ENCODE measurements at regions not wholly inside any gene's neighbourhood (a gene's known extent, or its start where the extent isn't known, plus 50 kb on each side); places are given as distances from the start of the nearest gene placed in this dataset.

GRCh38 chr12:41981013-41981412 lies 163.7 kb downstream of the GXYLT1 start:
- no peak for DNase-seq

DNA sequence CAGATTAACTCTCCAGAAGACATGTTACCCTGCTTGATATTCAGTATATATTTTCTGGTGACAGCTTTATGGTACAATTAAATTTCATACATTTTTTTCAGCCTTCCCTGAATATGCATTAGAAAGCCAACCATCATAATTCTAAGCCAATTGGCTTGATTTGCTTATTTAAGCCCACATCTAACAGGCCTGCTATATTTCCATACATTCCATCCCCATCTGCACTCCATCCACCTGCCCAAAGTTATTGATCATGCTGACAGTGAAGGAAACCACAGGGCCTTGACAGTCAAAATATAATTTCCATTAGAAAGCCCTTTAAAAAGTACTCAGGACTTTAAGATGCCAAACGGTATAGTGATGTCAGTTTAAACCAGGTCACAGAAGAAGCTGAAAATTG lies 164.3 kb downstream of the GXYLT1 start:
- no peak for DNase-seq

DNA sequence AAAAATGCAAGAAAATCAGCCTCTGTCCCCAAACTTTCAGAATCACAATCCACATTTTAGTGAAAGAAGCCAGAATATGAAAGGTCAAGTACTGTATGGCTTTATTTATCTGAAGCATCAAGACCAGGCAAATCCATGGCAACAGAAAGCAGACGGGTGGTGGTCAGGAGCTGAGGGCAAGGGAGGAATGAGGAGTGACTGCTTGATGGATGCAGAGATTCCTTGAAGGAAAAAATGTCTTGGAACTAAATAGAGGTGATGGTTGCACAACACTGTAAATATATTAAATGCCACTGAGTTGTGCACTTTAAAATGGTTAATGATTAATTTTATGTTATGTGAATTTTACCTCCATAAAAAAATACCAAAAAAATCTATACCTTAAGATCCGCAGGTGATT lies 165.1 kb downstream of the GXYLT1 start:
- no peak for DNase-seq

DNA sequence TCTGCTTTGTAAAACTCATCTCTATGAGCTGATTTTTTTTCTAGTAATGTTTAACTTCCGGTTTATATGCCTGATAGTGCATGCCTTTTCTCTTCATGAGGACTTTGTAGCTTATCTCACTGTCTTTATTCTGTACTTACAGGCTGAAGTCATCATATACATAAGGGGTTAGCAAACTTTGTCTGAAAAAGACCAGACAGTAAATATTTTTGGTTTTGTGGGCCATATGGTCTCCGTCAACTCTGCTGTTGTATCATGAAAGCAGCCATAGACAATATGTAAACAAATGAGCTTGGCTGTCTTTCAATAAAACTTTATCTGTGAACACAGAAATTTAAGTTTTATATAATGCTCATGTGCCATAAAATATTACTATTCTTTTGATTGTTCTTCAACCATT lies 172.1 kb downstream of the GXYLT1 start:
- no peak for DNase-seq

DNA sequence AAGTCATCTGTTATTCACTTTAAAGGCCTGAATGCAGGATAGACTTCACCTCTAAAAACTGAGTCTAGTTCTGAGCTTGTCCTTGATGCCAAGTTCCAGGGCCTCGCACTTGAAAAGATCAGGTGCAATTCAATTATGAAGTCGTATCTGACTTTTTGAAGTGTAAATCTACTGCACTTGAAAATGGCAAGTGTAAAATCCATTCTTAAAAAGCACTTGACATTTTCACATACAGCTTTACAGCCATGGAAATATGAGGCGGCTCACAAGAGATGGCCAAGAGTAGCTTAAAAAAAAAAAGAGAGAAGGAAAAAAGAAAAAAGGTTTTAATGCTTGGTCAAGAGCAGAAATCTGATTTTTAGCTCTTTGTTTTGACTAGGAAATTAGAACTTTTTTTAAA lies 172.5 kb downstream of the GXYLT1 start:
- no peak for DNase-seq

- DNase-seq: no peak
Measured at GRCh38 chr12:41970744-41971143, 173.9 kb downstream of the GXYLT1 start.

DNA sequence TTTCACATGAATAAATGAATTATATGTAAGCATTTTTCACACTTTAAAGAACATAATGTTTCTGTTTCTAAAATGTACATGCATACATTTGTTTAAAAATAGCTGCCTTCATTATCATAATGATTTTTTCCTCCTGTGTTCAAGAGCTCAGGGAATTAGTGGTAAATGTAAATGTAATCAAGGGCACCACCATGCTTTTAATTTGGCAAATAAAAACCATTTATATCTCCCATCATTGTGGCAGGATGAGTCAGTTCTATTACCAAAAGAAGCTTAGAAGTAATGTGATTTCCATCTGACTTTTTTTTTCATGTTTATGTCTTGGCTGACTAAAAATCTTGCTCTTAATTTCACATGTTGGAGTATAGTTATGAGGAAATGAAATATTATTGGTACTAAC lies 176.1 kb downstream of the GXYLT1 start:
- DNase-seq: no peak

DNA sequence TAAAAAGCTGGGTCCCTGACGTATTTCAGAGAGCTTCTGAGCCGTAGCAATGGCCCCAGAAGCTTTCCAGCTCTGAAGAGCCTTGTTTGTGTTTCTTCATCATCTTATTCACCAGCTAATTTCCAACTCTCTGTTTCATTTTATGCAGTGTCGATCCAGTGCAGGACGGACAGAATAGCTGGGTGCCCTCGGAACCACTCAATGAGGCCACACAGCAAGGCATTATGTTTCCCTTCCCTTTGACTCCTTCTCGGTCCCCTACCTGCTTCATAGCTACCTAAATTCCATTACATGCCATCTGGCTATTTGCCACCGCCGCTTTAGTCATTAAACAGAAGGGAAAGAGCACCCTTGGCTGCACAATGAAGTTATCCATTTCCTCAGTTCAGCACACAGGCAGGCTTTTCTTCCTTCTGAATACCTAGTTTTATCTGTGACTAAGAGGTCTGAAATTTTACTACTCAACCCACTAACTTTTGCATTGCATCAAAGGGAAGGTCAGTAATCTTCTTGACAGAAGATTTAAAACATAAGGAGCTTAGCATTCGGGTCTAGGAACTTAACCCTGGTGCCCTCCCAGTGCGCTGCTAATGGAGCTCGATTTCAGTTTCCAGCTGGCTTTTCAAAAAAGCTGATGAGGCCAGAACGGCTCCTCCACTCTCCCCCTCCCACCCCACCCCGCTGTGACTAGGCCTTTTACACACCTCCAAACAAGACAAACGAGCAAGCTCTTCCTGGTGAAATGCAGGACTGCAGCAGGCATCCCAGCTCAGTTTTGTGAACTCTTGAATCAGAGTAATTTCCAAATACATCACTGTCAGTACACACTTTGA lies 176.8 kb downstream of the GXYLT1 start:
- peak; percentile 67 for DNase-seq

DNA sequence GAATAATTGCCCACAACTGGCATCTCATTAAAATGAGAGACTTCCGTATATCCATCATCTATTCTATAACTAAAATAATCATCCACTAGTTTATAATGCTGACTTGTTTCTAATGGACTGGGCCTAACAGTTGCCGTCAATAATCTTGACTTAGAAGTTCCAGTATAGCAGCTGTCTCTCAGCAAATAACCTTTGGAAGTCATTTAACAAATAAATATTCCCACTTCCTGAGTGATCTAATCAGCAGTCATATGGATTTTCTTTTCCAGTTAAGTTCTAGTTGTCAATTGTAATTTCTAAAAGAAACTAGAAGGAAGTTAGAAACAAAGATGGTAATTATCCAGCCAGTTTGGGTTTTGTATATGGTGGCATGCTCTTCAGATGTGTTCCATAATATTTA lies 177.8 kb downstream of the GXYLT1 start:
- DNase-seq: no peak

DNA sequence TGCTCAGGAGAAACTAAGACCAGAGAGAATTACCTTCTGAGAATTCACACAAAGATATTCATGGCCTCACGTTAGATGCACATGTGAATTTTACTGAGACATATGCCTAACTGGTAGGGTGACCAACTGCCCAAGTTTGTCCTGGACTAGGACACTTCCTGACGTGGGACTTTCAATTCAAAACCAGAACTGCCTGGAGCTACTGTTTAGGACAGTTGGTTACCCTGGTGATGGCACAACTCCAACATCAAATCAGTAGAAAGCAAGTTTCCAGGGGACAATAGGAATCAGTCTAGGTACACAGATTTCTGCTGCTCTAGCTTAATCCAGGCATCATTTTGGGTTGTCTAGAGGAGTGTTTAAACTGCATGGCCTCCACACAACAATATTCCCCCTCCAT lies 178.7 kb downstream of the GXYLT1 start:
- no peak for DNase-seq

GRCh38 chr12:41963398-41963797 lies 181.3 kb downstream of the GXYLT1 start:
- no peak for DNase-seq

GRCh38 chr12:41962171-41962572 lies 182.5 kb downstream of the GXYLT1 start:
- no peak for DNase-seq

DNA sequence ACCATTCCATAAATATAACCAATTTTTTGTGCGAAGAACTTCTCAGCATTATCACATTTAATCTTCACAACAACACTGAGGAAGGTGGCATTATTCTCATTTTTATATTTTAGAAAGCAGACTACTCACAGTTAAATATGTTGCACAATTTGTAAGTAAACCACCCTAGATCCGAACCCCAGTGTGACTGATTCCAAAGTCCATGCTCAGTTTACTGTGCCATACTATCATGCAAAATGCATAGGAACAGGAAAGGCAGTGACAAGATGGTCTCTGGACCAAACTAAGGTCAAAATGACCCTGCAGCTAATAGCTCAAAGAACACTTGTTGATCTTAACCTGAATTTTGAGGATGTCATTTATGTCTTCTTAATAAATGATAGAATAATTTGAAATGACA lies 185.4 kb downstream of the GXYLT1 start:
- DNase-seq: no peak

DNA sequence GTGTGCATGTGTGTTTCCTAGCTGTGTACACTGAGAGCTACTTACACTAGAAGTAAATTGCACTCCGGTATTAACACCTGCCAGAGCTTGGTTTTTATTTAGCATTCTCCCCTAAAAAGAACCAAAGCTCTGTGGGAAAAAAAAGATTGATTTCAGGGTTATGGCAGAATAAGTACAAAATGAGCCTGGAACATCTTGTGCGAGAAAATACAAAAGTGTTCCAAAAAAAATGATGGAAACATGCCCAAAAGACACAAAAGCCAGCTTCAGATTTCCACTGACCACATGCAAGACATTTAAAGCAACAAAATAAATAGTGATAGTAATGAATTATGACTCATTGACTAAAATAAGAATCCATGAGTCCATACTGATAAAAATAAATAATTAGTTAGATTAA lies 188.3 kb downstream of the GXYLT1 start:
- DNase-seq: no peak

GRCh38 chr12:41950455-41950854 lies 194.2 kb downstream of the GXYLT1 start:
- DNase-seq: no peak

DNA sequence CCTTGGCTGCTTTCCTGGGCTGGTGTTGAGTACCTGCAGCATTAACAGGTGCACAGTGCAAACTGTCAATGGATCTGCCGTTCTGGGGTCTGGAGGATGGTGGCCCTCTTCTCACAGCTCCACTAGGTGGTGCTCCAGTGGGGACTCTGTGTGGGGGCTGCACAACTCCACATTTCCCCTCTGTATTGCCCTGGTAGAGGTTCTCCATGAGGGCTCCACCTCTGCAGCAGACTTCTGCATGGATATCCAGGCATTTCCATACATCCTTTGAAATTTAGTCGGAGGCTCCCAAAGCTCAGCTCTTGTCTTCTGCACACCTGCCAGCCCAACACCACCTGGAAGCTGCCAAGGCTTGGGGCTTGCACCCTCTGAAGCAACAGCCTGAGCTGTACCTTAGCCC lies 198.6 kb downstream of the GXYLT1 start:
- DNase-seq: no peak

DNA sequence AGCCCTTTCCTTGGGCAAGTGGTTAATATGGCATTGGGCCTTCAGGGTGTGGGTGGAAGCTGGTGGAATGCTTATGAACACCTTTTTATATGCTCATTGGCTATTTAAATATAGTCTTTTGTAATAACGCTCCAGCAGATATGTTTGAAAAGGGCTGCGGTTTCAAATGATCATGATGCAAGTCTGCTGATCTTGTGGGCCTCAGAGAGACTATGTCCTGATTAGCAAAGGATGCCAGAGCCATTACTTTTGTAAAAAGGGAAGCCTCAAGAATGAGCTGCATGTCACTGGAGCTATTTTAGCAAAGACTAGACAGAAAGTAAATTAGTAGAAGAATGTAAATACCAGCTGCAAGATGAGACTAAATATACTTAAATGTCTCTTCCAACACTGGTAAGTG lies 200.5 kb downstream of the GXYLT1 start:
- no peak for DNase-seq

DNA sequence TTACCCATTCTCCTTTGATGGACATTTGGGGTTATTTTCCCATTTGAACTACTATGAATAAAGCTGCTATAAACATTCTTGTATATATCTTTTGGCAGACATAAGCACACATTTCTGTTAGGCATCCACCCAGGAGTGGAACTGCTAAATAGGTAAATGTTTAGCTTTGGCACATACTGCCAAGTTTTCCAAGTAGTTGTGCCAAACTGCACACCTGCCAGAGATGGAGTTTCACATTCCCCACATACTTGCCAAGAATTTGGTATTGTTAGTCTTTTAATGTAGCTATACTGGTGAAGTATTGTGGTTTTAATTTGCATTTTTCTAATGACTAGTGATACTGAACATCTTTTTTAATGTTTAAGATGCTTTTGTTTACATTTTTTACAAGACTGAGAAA lies 201.0 kb downstream of the GXYLT1 start:
- DNase-seq: no peak

DNA sequence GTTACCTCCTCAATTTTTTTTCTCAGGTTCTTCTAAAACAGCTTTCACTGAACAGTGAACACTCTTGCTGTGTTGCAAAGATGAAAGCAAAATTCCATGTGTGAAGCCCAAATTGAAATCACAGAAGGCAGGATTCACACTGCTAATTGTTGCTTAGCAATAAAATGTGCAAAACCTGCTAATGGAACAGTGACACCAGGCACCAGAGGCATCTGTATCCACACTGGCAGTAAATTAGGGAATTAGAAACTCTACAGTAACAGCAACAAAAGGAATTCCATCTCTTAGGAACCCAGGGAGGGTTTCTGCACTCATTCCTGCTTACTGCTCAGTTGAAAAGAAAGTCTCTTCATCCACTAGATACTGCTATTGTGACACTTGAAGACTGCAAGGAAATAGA lies 202.3 kb downstream of the GXYLT1 start:
- no peak for DNase-seq

DNA sequence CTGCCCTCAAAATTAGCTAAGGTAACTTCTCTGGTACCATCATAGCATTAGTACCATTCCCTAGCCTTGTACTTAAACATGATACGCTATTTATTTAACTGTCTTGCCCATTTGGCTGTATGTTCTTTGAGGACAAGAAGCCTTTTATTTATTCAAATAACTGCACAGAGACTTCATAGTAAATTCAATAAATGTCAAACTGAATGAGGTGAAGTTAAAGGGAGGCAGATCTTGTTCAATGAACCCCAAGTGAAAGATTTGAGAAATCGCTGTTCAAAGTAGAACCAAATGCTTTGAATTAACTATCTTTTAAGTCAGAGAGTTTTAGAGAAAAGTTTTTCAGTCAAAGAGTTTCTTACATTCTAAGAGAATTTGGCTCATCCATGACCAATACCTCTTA lies 203.6 kb downstream of the GXYLT1 start:
- DNase-seq: no peak

DNA sequence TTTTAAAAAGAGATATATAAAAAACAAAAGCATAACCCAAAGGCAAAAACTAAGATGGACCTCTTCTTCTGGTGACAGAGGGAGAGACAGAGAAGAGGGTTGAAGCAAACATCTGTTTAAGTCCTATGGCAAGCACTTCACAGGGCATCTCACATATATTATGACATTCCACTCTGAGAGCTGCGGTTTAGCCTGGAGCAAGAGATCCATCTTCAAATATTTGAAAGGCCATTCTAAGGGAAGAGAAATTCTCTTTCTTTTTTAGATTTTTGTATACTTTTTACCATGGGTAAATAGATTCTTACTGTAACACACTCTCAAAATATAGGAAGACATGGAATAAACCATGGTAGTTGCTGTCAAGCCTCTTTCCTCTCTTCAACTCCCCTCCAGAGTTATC lies 204.1 kb downstream of the GXYLT1 start:
- DNase-seq: no peak

DNA sequence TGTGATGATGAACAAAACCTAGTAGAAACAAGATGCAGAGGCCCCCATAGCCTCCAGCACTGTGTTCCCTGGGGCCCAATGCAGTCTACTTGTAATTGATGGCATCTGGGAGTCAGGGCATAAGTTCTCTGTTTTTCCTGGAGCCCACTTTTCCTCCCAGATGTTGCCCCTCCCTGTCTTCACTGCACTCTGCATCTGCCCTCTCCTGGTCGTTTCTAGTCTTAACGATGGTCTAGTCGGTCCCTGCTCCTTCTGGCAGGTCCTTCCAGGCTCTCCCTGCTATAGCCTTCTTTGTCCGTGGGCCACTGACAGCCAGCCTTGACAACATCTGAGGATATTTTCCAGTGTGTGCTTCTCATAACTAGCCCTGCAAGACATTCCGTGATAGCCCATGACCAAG lies 208.3 kb downstream of the GXYLT1 start:
- DNase-seq: no peak

DNA sequence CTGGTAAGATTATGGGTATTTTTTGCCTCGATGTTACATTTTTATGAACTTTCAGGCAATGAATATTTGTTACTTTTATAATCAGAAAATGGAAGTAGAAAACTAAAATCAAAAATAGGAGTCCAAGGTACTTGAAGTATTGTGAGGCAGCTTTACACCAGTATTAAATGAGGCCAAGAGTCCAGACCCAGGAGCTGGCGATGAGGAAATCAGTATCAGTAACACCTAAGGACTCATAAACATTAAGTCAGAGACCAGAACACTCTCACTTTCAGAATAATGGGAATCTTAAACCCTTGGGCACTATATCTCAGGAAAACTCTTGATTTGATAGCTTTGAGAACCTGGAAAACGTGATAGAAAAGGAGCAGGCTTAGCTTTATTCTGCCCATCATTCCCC lies 208.8 kb downstream of the GXYLT1 start:
- no peak for DNase-seq

- peak; percentile 49 for DNase-seq
Measured at GRCh38 chr12:41932470-41932991, 212.1 kb downstream of the GXYLT1 start.

- no peak for DNase-seq
Measured at GRCh38 chr12:41930866-41931437, 213.7 kb downstream of the GXYLT1 start.

Data from NCI-H524 treated with DMSO at 0.1 percent for 48 hours (cell line).